ENCODE measurements at regions not wholly inside any gene's neighbourhood (a gene's known extent, or its start where the extent isn't known, plus 50 kb on each side); places are given as distances from the start of the nearest gene placed in this dataset.

DNA sequence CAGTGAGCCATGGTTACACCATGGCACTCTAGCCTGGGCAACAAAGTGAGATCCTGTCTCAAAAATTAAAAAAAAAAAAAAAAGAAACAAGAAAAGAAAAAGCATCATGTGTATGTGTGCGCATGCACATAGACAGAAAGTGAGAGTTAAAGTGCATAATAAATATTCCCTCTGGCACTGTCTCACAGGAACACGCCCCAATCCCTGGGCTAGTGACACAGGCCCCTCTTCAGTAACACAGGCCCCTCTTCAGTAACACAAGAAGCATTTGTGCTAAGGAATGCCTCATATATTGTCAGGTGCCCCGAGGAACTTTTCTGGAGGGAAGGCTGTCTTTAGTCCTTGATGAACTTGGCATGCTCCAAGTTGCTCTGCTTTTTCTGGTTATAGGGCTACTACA is 57.5 kb downstream of the RPL27A start:
- TF ChIP-seq, protein P1, sequence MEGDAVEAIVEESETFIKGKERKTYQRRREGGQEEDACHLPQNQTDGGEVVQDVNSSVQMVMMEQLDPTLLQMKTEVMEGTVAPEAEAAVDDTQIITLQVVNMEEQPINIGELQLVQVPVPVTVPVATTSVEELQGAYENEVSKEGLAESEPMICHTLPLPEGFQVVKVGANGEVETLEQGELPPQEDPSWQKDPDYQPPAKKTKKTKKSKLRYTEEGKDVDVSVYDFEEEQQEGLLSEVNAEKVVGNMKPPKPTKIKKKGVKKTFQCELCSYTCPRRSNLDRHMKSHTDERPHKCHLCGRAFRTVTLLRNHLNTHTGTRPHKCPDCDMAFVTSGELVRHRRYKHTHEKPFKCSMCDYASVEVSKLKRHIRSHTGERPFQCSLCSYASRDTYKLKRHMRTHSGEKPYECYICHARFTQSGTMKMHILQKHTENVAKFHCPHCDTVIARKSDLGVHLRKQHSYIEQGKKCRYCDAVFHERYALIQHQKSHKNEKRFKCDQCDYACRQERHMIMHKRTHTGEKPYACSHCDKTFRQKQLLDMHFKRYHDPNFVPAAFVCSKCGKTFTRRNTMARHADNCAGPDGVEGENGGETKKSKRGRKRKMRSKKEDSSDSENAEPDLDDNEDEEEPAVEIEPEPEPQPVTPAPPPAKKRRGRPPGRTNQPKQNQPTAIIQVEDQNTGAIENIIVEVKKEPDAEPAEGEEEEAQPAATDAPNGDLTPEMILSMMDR (IDR thresholded peaks at IDR 0.05), result no peak
- Mint-ChIP-seq H3K27me3 (peaks cover 7% of the 10 kb centered on the region), H3K4me1 (ENCODE audit: low read depth) (no peaks in the 10 kb centered on the region), H3K4me3 (no peak overlapping the region), H3K36me3 (ENCODE audit: low read depth) (no peaks in the 10 kb centered on the region), H3K27ac (no peak overlapping the region), H3K9me3 (no peaks in the 10 kb centered on the region)
- H3K4me3 ChIP-seq (ENCODE audit: low read length), result no peak overlapping the region
- H3K36me3 ChIP-seq (ENCODE audit: insufficient read depth, low read length), result no peaks in the 10 kb centered on the region
- H3K27ac ChIP-seq (ENCODE audit: low read depth in 1 of 2, low read length in 2 of 2), result no peak overlapping the region
- ATAC-seq (ENCODE audit: poor library complexity), result no peak
- CTCF ChIA-PET, result no interaction called here
- no peaks in the 10 kb centered on the region for H3K9me3 ChIP-seq (ENCODE audit: control insufficient read depth in 1 of 2, insufficient read depth in 1 of 2, low read length in 2 of 2)
- DNase-seq, result no peak
- no peaks in the 10 kb centered on the region for H3K27me3 ChIP-seq (ENCODE audit: control insufficient read depth in 1 of 2, insufficient read depth in 2 of 2, low read length in 2 of 2)
- POLR2A ChIA-PET, result no interaction called here
- no peaks in the 10 kb centered on the region for H3K4me1 ChIP-seq (ENCODE audit: insufficient read depth, low read length)
- intact Hi-C loops (cut with DNase I, micrococcal nuclease), result no loop called here

DNA sequence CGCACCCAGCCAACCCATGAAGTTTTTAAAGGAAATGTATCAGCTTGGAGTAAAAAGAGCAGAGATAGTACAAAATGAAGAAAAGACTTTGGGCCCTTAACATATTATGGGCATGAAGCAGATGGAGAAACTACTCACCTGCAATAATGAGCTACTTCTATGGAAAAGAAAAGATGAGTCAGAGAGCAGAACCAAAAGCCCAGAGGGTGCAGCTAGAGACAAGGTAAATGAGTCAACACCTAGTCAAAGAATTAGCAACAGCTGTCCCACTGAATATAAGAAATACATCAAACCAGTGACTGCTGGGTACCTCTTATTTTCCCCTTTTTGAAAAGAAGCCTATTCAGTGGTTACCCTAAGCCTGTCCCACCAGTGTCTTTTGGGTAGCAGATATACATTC is 61.8 kb downstream of the RPL27A start:
- ChIA-PET CTCF (no interaction called here), POLR2A (no interaction called here)
- Histone ChIP-seq H3K9me3 (ENCODE audit: control insufficient read depth in 1 of 2, insufficient read depth in 1 of 2, low read length in 2 of 2) (no peaks in the 10 kb centered on the region), H3K4me3 (ENCODE audit: low read length) (no peak overlapping the region), H3K27ac (ENCODE audit: low read depth in 1 of 2, low read length in 2 of 2) (no peak overlapping the region), H3K36me3 (ENCODE audit: insufficient read depth, low read length) (no peaks in the 10 kb centered on the region), H3K4me1 (ENCODE audit: insufficient read depth, low read length) (no peaks in the 10 kb centered on the region), H3K27me3 (ENCODE audit: control insufficient read depth in 1 of 2, insufficient read depth in 2 of 2, low read length in 2 of 2) (peaks cover 6 to 11% of the 10 kb centered on the region in 2 experiments)
- ATAC-seq (ENCODE audit: poor library complexity) (no peak), DNase-seq (no peak)
- Mint-ChIP-seq H3K9me3 (no peaks in the 10 kb centered on the region), H3K27me3 (peaks cover 43% of the 10 kb centered on the region), H3K4me3 (no peak overlapping the region), H3K4me1 (ENCODE audit: low read depth) (no peaks in the 10 kb centered on the region), H3K27ac (no peak overlapping the region), H3K36me3 (ENCODE audit: low read depth) (no peaks in the 10 kb centered on the region)
- intact Hi-C loops (cut with DNase I, micrococcal nuclease), result no loop called here
- TF ChIP-seq, protein P1 (IDR thresholded peaks at IDR 0.05), result no peak

DNA sequence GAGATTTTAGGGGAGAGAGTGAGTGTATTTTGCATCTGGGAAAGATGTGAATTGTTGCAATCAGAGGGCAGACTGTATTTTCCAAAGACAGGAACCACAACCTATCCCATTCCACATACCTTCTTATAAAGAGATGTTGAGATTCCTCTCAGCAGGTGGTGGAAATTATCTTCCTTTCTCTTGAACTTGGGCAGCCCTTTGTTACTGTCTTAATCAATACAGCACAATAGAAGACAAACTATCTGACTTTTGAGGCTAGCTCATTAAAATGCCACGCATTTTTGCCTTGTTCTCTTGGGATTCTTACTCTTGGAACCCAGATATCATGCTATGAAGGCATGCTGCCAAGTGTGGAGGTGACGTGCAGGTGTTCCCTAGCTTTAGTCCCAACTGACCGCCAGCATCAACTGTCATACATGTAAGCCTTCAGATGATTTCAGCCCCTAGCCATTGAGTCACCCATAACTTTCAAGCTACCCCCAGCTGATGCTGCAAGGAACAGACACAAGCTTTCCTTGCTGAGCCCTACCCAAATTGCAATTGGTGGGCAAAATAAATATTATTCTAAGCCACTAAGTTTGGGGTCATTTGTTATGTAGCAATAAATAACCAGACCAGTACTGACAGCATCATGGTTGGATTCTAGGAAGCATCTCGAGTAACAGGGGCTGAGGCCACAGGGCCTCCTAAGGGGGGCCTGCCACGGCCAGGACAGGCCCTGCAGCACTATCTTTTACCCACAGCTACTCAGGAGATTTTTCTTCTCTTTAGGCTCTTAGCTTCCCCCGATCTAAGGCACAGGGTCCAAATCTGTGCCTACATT is 63.0 kb downstream of the RPL27A start:
- Mint-ChIP-seq H3K4me1 (ENCODE audit: low read depth) (no peaks in the 10 kb centered on the region), H3K4me3 (no peak overlapping the region), H3K27ac (no peak overlapping the region), H3K27me3 (peaks cover 45% of the 10 kb centered on the region), H3K9me3 (no peaks in the 10 kb centered on the region), H3K36me3 (ENCODE audit: low read depth) (no peaks in the 10 kb centered on the region)
- no peak for ATAC-seq (ENCODE audit: poor library complexity)
- CTCF ChIA-PET, result no interaction called here
- TF ChIP-seq, protein P1 (IDR thresholded peaks at IDR 0.05), result no peak
- intact Hi-C loops (cut with DNase I, micrococcal nuclease), result no loop called here
- Histone ChIP-seq H3K27me3 (ENCODE audit: control insufficient read depth in 1 of 2, insufficient read depth in 2 of 2, low read length in 2 of 2) (peaks cover 6 to 11% of the 10 kb centered on the region in 2 experiments), H3K27ac (ENCODE audit: low read depth in 1 of 2, low read length in 2 of 2) (no peak overlapping the region), H3K4me3 (ENCODE audit: low read length) (no peak overlapping the region), H3K36me3 (ENCODE audit: insufficient read depth, low read length) (no peaks in the 10 kb centered on the region), H3K4me1 (ENCODE audit: insufficient read depth, low read length) (no peaks in the 10 kb centered on the region), H3K9me3 (ENCODE audit: control insufficient read depth in 1 of 2, insufficient read depth in 1 of 2, low read length in 2 of 2) (no peaks in the 10 kb centered on the region)
- POLR2A ChIA-PET, result no interaction called here
- DNase-seq, result no peak

Measured in CD4-positive, alpha-beta T cell (primary cell).